Choroid plexus epithelial cell (primary cell): ENCODE measurements at regions not wholly inside any gene's neighbourhood (a gene's known extent, or its start where the extent isn't known, plus 50 kb on each side); places are given as distances from the start of the nearest gene placed in this dataset.

Experiments used
- DNase-seq: peaks from one replicate; pipeline ENCODE4 v3.0.0-alpha.2; 2010; ENCODE audit warnings: low read depth
- H3K4me3 ChIP-seq: 2 replicates; pipeline ENCODE4 v1.5.1; 2011; ENCODE audit warnings: low read depth, mild to moderate bottlenecking, control low read depth, low read length, moderate library complexity
- CTCF ChIP-seq: conservative IDR thresholded peaks from 2 replicates; pipeline ENCODE4 v1.5.1; 2011; ENCODE audit warnings: low read depth, mild to moderate bottlenecking, control low read depth, inconsistent platforms, low read length, moderate library complexity

DNA sequence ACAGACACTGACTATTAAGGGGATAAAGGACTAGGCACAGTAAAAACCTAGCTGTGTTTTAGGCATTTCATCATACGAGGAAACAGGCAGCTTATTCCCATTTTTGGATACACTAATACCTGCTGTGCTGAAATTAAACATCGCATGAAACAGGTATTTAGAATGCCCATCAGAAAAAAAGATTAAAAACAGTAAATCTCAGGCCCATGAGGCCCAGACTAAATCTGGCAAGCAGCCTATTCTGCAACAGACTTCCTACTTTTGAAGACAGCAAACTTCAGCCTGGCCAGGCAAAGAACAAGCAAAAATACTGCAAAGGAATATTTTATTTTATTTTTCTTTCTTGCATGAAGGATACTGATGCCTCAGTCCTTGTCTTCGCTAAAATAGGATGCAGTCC is 240.2 kb downstream of the LMO4 start:
- no peak overlapping the region for H3K4me3 ChIP-seq
- DNase-seq: no peak
- TF ChIP-seq CTCF: no peak

DNA sequence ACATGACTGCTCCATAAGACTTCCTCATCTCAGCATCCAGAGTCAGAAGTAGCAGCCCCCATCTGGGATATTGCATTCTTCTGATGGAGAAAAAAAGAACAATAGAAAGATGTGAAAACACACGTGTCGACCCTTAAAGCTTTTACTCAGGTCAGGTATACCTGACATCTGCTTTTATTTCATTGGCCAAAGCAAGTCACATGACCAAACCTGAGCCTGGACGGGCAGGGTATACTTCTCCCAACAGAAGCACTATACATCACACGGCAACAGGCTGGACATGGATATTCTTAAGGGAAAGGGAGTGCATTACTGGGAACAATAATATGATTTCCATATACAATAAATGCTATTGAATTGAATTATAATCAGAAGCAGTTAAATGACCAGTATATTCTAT is 243.3 kb downstream of the LMO4 start:
- H3K4me3 ChIP-seq: no peak overlapping the region
- no peak for TF ChIP-seq CTCF
- DNase-seq: no peak

DNA sequence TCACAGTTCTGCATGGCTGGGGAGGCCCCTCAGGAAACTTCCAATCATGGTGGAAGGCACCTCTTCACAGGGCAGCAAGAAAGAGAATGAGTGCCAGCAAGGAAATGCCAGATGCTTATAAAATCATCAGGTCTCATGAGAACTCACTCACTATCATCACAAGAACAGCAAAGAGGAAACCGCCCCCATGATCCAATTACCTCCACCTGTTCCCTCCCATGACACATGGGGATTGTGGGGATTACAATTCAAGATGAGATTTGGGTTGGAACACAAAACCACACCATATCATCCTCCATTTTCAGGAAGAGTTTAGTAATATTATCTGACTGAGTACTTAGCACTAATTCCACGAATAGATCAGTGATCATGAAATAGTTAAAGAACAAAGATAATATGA is 244.2 kb downstream of the LMO4 start:
- TF ChIP-seq CTCF: no peak

DNA sequence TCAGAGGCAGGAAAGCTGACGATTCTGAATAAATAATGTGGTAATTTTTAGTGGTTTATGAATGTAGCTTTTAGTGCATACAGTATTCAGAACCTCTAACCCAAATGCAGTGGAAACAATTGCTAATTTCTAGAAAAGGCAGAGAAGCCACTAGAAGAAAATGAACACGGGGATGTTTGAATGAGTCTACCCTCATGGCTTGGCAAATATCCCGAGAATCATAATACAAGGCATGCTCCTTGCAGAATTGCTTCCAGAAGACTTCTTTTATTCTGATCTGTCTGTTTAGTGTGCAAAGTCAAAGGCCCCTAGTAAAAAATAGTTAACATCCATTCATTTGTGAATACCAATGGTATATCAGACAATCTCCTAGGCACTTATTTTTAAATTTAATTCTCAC is 246.8 kb downstream of the LMO4 start:
- no peak for TF ChIP-seq CTCF
- no peak for DNase-seq
- no peak overlapping the region for H3K4me3 ChIP-seq

More for the DNA sequence above, 244.2 kb downstream of the LMO4 start:
- no peak overlapping the region for H3K4me3 ChIP-seq
- DNase-seq: no peak

GRCh38 chr1:87578464-87578863 is 249.8 kb downstream of the LMO4 start:
- DNase-seq: no peak
- TF ChIP-seq CTCF: no peak
- no peak overlapping the region for H3K4me3 ChIP-seq

DNA sequence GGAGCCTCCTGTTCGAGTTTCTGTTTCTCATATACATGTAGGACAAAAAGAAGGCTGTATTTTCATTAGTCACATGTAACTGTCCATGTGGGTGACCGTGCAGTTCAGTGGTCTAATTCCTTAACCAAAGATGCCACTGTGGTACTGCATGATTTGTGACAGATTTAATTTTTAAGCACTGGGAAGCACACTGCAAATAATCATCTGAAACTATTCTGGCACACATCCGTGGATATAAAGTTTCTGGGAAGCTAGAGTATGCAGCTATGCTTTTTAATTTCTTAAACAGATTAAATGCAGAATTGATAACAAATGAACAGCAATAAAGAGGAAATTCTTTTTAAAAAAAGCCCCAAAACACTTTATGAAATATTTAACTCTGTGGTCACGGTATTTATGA is 254.8 kb downstream of the LMO4 start:
- no peak for TF ChIP-seq CTCF
- no peak overlapping the region for H3K4me3 ChIP-seq
- no peak for DNase-seq

- no peak for TF ChIP-seq CTCF
- DNase-seq: no peak
- no peak overlapping the region for H3K4me3 ChIP-seq
Measured at GRCh38 chr1:87584586-87584985, 255.9 kb downstream of the LMO4 start.
